HL-60 (cell line): ENCODE measurements at regions not wholly inside any gene's neighbourhood (a gene's known extent, or its start where the extent isn't known, plus 50 kb on each side); places are given as distances from the start of the nearest gene placed in this dataset.
"Not testable (repeated sequence)": the region's sequence is repeated elsewhere in the genome, so short reads cannot be mapped to it uniquely, and the experiment has no call there.

Experiments used
- DNase-seq, 2 experiments: peaks; one replicate each; pipeline ENCODE4 v3.0.0-alpha.2; 2010 to 2020; ENCODE audit warnings: low read depth in 1 of 2, low spot score in 1 of 2
- H3K27ac ChIP-seq: fragments of 250-450 bp; sonication (Bioruptor Pico); replicated peaks from 2 replicates; pipeline ENCODE4 v1.5.1; 2020; ENCODE audit warnings: mild to moderate bottlenecking, moderate library complexity
- H3K27me3 ChIP-seq: fragments of 250-450 bp; sonication (Bioruptor Pico); 2 replicates; pipeline ENCODE4 v1.5.1; 2021; ENCODE audit warnings: mild to moderate bottlenecking, moderate library complexity; ENCODE audit not compliant: insufficient read depth, poor library complexity, severe bottlenecking
- H3K4me3 ChIP-seq: replicated peaks from 2 replicates; pipeline ENCODE4 v1.5.1; 2011; ENCODE audit warnings: mild to moderate bottlenecking, control low read depth, low read length; ENCODE audit not compliant: insufficient read depth
- CTCF ChIP-seq: IDR thresholded peaks from one replicate; pipeline ENCODE4 v1.5.1; 2011; ENCODE audit warnings: low read length, control low read depth, inconsistent platforms; ENCODE audit not compliant: insufficient read depth
- GABPA ChIP-seq: IDR thresholded peaks from 2 replicates; pipeline ENCODE4 v1.6.1; 2012; ENCODE audit warnings: low read depth
- POLR2AphosphoS5 ChIP-seq: IDR thresholded peaks from 2 replicates; pipeline ENCODE4 v1.6.1; 2012; ENCODE audit warnings: low read depth
- REST ChIP-seq: IDR thresholded peaks from 2 replicates; pipeline ENCODE4 v1.6.1; 2012; ENCODE audit warnings: low read depth; ENCODE audit not compliant: insufficient replicate concordance
- SPI1 ChIP-seq: IDR thresholded peaks from 2 replicates; pipeline ENCODE4 v1.6.1; 2012; ENCODE audit warnings: low read depth, mild to moderate bottlenecking, borderline replicate concordance

DNA sequence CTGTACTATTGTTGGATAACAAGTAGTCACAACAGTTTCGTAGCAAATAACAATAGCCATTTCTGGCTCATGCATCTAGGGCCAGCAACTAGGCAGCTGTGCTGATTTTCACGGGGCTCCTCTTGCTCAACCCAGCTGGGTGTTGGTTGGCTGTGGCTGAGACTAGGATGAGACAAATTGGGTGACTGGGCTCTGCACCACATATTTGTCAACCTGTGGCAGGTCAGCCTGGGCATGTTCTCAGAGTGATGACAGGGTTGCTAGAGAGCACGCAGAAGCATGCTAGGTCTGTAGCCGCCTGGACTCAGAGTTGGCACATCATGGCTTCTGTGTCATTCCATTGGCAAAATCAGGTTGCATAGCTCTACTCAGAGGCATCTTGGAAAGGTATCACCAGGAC is 175.9 kb downstream of the OTOL1 start:
- DNase-seq: no peak
- H3K27ac ChIP-seq: no peak overlapping the region
- no peak for TF ChIP-seq SPI1
- no peak for TF ChIP-seq CTCF
- no peak for TF ChIP-seq REST
- no peak for TF ChIP-seq POLR2AphosphoS5
- no peak for TF ChIP-seq GABPA
- H3K4me3 ChIP-seq: no peak overlapping the region
- H3K27me3 ChIP-seq: no peaks in the 10 kb centered on the region

- Histone ChIP-seq H3K27ac (no peak overlapping the region), H3K4me3 (no peak overlapping the region), H3K27me3 (no peaks in the 10 kb centered on the region)
- TF ChIP-seq POLR2AphosphoS5 (no peak), CTCF (no peak), SPI1 (no peak), REST (no peak), GABPA (no peak)
- no peak for DNase-seq
Measured at GRCh38 chr3:161673866-161674265, 177.3 kb downstream of the OTOL1 start.

DNA sequence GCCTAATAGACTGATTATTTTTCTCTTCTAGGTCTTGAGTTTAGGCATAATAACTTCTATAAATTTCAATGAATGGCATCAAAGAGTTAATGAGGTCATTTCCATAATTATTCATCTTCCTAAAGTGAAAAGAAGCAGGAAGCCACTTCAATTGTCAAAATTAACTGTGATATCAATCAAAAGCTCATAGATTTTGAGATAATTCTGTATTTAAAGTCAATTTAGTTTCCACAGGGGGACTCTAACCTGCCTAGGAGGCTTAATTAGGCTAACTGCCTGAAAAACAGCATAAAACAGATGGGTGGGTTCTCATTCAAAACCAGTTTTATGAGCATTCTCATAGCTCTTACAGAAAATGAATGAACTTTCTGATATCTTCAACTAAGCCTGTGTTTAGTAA is 177.8 kb downstream of the OTOL1 start:
- Histone ChIP-seq H3K4me3 (no peak overlapping the region), H3K27ac (no peak overlapping the region), H3K27me3 (no peaks in the 10 kb centered on the region)
- TF ChIP-seq POLR2AphosphoS5: no peak
- DNase-seq: no peak

DNA sequence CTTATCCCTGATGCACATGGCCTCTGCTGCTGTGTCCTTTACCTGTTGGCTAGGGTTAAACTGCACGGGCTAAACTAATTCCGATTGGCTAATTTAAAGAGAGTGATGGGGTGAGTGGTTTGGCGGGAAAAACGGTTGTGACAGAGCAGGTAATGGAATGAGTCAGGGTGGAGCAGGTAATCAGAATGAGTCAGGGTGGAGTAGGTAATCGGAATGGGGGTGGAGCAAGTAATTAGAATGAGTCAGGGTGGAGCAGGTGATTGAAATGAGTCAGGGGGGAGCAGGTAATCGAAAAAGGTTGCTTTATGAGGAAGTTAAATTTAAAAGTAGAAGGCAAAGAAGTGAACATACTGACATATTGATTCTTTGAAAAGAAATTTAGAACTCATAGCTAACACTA is 185.2 kb downstream of the OTOL1 start:
- DNase-seq, H3K27ac ChIP-seq, H3K27me3 ChIP-seq, H3K4me3 ChIP-seq: not testable (repeated sequence)

DNA sequence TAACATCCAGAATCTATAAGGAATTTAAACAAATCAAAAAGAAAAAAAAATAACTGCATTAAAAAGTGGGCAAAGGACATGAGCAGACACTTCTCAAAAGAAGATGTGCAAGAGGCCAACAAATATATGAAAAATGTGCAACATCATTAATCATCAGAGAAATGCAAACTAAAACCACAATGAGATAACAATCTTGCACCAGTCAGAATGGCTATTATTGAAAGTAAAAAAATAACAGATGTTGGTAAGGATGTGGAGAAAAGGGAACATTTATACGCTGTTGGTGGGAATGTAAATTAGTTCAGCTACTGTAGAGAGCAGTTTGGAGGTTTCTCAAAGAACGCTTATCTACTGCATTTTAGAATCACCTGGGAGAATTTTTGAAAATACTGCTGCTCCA is 186.1 kb downstream of the OTOL1 start:
- no peak for DNase-seq
- Histone ChIP-seq H3K27ac (no peak overlapping the region), H3K4me3 (no peak overlapping the region), H3K27me3 (no peaks in the 10 kb centered on the region)
- TF ChIP-seq REST (no peak), POLR2AphosphoS5 (no peak), GABPA (no peak), SPI1 (no peak), CTCF (no peak)
